ENCODE measurements at regions not wholly inside any gene's neighbourhood (a gene's known extent, or its start where the extent isn't known, plus 50 kb on each side); places are given as distances from the start of the nearest gene placed in this dataset.

DNA sequence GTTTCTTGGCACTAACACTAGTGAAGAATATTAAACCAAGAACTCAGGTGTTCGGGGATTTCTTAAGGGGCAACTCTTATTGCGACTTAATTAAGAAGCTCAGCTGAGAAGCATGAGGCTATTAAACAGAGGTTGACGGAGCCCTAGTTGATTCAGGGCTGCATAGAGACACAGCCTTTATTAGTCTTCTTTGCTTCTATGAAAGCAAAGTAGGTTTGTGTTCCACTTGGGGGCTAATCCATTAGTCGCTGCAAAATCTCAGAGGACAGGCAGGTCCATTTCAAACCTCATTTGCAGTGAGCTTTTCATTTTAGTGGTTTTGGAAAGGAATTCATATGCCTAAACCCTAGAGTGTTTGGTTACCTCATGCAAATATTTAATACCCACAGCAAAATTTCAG lies 506.6 kb upstream of the SULF2 start:
- DNase-seq = no peak

DNA sequence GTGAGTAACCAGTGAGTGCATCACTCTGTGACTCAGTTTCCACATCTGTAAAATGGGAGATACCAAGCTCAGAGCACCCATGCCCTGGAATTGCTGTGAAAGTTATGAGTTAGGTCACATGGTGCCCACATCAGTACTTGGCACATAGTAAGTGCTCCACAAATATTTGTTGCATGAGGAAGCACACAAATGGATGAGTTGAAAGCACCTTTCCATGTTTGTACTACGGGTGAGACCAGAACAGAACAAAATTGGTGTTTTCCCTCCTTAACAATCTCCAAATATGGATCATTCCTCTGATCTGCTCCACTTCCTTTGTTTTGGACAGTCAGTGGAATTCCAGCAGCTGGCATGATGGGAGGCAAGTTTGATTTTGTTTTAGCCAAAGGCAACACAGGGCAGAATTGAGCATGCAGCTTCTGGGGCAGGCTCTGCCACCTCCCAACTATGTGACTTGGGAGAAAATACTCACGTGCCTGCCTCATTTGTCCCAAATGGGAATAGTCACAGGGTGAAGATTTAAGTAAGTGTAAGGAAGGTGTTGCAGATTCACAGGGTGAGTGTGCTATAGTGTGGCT lies 503.7 kb upstream of the SULF2 start:
- no peak for DNase-seq

DNA sequence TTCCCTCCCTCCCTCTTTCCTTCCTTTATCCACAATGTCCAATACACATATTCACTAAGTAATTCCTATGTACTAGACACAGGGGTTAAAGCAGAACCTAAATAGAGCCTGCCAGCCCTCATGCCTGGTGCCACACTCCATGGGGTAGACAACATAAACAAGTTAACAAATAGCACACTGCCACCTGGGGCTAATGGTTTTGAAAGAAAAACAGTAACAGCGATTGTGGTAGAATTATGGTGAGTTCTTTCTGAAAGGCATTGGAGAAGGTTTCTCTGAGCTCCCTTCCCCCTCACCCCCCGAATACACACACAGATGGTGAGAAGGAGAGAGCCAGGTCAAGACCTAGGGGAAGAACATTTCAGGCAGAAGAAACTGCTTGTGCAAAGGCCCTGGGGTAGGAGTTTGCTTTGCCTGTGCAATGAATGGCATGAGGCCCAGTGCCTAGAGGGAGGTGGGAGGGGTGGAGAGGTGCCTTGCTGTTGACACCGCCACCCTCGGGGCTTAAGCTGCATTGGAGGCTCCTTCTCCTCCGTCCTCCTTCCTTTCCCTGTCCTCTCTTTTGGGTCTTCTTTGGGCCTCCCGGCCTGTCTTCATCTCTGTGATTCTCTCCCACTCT lies 502.4 kb upstream of the SULF2 start:
- DNase-seq = no peak

DNA sequence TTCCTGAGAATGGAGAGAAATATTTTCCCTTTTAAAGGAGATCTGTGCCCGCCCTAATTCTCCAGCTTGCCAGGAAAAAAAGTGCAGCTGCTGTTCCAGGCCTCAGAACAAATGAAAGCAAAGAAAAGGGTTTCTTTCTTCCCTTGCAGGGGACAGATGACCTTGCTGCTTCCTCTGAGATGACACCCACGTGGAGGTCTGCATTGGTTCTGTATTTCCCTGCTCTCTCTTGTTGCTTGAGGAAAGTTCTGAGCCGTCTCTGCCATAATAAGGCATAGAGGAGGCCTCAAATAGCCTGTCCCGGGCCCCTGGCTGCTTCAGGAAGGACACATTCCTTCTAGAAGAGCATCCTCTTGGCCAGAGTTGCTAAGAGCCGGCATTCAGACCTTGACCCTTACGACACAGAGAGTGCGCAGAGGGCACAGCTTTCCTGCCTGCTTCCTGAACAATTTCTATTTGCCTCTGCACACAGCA lies 501.8 kb upstream of the SULF2 start:
- DNase-seq = no peak

DNA sequence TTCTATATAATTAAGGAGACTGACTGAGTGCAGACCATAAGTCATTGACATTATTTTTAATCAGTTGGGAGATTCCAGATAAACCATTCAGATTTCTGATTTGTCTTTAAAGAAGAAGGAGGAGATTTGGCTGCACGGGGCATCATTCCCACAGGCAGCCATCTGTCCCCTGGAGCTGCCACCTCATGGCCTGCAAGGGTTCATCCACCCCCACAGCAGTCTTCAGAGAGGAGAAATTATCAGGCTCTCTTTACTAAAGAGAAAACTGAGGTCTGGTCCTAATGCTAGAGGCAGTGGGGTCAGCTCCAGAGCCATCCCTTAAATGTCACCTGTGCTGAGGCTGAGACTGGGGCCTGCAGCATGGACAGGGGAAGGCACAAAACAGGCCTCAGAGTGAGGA lies 501.3 kb upstream of the SULF2 start:
- no peak for DNase-seq

DNA sequence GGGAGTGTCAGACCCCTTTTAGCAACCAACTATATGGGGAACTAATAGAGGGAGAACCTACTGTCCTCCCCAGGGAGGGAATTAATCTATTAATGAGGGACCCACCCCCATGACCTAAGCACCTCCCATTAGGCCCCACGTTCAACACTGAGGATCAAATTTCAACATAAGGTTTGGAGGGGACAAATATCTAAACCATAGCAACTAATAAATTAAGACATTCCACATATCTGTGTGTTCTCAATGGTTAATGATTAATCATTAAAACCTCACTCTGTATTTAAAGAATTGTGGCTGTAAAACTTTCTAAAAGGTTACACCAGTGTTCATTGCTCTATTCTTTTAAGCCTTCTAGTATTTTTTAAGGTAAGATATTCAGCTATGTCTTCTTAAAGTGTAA lies 500.4 kb upstream of the SULF2 start:
- no peak for DNase-seq

DNA sequence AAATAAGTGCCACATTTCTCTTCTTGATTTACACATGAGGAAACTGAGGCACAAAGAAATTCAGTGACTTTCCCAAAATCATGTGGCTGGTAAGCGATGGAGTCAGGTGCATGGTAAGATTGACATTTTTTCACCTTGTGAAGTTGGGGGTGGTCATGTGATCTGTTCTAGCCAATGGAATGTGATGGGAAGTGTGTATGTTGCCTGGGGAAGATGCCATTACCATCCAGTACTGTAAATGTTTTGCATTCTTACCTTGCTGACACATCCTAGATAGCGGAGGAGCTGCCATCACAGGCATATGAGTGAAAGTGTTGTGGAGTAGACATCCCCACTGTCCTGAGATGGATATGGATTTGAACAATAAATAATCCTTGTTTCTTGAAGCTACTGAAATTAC lies 499.6 kb upstream of the SULF2 start:
- DNase-seq = peak in 1 of 2 experiments; percentile 51

DNA sequence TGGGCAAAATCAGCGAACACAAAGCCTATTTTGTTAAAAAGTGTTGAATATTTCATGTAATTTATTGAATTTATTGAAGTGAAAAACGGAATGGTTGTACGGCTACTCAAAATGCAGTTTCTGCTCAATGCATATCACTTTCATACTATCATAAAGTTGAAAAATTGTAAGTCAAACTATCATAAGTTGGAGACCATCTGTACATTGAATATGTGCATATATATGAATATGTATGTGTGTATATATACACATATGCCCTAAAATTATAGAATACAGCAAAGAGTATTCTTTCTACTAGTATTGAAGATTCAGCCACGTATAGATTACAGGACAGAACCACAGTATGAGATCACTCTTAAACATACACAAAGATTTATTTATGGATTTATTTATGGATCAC lies 499.0 kb upstream of the SULF2 start:
- no peak for DNase-seq

DNA sequence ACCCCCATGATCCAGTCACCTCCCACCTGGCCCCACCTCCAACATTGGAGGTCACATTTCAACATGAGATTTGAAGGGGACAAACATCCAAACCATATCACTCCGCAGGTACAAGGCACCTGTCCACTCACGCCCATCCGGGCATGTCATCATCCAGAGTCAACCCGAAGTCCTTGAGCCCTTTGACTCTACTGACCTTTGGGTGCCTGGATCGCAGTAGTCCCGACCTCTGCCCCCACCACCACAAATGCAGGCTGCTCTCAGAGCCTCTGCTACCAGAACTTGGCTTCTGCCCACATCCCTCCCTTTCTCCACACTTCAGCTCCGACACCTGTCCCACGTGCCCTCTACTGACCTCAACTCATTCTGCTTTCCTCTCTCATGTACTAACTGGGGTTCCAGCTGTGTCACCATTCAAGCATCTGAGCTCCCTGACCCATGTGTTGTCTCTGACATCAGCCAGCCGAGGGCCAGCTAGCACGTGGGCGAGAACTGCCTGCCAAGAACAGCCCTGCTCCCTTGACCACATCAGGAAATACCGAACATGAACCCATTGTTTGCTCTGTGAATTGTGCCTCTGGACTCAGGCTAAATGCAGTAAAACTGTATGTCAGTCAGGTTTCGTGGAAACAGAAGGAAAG lies 498.3 kb upstream of the SULF2 start:
- DNase-seq = no peak

DNA sequence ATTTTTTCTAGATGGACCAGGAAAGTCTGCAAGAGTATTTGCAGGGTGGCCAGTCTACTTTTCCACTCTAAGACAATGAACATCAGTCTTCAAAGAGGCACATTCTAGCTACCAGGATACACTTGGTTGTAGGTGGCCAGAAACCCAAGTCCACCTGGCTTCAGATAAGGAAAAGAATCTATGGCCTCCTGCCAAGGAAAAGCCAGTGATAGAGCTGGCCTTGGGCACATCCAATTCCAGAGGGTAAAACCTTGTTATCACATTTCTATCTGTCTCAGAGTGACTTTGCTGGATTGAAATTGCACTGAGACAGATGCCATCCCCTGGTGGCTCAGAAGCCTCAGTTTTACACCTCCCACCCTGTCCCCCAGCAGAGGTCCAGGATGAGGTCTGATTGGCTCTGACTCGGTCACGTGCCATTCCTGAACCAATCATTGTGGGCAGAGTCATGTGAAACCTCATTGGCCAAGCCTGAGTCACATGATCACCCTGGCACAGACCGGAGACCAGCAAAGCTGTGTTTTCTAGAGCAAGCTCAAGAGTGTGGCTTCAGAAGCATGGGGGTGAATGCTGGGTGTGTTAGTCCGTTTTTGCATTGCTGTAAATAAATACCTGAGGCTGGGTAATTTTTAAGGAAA lies 497.4 kb upstream of the SULF2 start:
- no peak for DNase-seq

DNA sequence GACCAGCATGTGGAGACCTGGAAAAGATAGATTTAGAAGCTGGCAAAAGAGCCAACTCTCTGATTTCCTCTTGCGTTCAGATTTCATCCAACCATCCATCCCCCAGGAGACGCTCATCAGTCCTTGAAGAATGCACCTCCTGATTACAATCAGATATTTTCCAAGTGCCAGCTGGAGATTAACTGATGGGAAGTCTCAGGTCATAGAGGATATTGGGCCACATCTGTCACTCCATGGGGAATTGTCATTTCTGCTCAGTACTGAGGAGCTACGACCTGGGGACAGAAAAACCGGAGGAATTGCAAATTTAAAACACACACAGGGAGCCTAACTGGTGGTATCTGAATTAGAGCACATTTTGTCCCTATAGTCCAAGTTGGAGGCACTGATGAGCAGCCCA lies 496.2 kb upstream of the SULF2 start:
- DNase-seq = no peak

DNA sequence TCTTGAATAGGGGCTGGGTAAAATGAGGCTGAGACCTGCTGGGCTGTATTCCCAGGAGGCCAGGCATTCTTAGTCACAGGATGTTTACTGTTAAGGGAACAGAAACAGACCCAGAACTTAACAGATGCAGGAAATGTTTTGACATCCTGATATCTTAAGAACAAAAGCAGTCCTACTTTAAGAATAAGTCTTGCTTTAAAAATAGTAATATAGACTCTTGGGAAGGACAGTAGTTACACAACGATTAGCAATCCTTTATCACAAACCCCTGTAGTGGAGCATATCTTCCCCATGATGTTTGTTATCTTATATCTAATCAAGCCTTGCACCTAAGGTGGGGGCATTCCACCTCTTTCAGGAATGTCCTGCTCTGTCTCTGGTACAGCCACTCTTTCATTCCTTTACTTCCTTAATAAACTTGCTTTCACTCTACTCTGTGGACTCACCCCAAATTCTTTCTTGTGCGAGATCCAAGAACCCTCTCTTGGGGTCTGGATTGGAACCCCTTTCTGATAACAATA lies 493.7 kb upstream of the SULF2 start:
- no peak for DNase-seq

DNA sequence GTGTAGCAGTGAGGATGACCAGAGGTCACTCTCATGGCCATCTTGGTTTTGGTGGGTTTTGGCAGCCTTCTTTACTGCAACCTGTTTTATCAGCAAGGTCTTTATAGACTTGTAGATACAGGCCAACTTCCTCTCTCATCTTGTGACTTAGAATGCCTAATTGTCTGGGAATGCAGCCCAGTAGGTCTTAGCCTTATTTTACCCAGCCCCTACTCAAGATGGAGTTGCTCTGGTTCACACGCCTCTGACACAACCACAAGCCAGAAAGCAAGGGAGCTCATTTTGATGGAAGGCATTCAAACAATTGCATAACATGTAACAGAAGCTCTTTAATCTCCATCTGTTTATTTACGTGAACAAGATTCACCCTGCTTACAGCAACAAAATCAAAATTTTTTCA lies 492.0 kb upstream of the SULF2 start:
- no peak for DNase-seq

DNA sequence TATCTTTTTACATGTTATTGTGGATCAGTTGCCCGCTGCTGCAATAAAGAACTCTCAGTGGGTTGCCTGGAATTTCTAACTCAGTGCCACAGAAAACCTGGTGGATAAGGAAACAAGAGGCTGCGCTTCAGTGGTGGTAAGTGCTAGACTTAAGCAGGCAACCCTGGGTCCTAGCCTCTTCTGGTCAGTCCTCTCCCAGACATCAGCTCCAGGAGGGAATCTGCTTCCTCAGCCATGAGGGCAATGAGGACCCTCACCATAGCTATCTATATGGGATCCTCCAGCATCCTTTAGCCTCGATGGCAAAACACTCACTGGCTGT lies 490.7 kb upstream of the SULF2 start:
- DNase-seq = no peak

DNA sequence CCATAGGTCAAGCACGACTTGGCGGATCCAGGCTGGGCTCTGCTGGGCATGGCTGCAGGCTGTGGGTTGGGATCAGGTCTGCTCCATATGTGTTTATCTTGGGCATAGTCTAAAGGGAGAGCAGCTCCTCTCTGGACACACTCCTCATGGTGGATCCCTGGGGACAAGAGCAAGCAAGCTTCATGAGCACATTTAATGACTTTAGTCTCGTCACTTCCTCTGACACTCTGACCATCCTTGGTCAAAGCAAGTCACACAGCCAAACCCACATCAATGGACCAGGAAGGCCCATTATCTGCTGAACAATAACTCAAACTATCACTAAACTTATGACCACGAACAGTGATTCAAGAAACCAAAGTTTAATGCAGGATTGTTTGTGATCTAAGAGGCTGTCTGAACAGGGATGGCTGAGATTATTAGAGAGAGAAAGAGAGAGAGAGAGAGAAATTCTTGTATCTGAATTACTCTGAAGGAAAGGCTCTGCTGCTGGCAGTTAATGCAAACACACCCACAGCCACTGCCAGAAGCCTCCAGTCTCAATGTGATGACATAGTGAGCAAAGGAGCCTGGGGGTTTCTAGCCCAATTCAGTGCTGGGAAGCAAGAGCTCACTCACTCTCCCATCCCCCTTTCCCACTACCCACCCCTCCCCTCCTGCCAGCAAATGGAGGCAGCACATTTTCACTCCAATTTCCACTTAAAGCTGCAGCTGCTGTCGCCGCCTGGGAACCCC lies 490.2 kb upstream of the SULF2 start:
- DNase-seq = no peak

DNA sequence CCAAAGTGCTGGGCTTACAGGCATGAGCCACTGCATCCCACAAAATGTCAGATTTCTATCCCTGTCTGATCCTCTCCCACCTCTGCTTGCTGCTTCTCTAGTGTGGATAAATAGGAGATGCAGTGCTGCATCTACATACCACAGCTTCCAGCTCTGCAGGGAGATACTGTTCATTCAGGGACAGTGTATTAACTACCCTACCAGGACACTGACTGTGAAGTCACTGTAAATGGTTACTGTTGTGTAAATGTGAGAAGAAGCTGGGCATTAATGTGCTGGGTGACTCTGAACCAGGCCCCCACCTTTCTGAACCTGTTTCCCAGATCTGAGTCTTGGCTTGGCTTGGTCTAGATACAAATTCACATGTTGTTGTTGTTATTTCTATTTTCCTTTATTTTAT lies 488.6 kb upstream of the SULF2 start:
- no peak for DNase-seq

DNA sequence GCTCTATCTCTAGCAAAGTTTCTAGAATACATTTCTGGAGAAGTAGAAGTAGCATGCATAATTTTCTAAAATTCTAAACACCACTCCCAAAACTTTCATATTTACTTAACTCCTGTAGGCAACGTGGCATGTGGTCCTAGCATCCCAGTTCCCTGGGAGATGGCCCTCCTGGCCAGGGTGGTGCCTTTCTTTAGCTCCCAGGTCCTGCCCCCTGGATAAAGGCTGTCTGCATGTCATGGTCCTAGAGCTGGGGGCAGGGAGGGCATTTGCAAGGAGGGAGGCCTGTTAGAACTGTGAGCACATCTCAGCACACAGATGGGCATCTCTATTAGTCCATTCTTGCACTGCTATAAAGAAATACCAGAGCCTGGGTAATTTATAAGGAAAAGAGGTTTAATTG lies 485.6 kb upstream of the SULF2 start:
- no peak for DNase-seq

DNA sequence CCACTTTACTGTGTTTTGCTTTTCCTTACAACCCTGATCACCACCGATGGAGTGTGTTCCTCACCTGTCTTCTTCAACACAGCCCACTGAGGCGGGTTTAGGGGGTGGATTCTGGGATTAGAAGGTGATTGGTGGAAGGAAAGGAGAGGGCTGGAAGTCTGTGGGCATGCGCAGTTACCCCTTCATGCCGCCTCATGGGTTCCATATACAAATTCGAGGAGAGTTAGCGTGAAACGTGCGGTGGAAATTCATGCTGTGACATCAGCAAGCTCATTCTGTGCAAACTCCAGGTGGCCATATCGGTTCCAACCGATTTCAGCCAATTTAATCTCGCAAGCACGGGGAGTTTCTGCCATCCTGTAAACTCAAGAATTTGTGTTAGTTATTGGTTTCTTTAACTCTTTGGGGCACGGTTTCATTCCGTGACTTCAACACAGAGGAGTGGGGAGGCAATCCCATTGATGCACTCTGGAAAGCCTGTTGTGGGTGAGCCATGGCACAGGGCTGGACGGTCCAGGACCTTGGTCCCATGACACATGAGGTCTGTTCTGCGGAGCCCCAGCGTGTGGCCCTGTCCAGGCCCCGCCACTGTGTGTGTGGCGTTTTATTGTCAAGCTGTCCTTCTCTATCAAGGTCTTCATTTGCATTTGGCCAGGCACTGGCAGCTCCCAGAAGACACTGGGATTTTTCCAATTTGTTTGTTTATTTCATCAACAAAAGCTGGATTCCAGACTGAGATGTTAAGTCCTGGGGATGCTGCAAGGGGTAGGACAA lies 482.8 kb upstream of the SULF2 start:
- no peak for DNase-seq

DNA sequence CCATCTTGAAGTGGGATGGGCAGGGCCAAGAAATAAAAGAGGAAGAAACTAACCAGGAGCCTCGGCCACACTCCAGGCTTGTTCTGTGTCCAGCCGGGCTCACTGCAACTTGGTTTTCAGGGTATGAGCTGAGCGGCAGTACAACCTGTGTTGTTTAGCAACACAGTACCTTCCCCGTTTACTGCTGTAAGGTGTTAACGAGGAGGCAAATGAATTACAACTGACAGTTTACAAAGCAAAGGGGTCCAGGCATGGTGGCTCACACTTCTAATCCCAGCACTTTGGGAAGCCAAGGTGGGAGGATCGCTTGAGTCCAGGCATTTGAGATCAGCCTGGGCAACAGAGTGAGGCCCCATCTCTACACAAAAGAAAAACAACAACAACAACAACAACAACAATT lies 481.3 kb upstream of the SULF2 start:
- no peak for DNase-seq

DNA sequence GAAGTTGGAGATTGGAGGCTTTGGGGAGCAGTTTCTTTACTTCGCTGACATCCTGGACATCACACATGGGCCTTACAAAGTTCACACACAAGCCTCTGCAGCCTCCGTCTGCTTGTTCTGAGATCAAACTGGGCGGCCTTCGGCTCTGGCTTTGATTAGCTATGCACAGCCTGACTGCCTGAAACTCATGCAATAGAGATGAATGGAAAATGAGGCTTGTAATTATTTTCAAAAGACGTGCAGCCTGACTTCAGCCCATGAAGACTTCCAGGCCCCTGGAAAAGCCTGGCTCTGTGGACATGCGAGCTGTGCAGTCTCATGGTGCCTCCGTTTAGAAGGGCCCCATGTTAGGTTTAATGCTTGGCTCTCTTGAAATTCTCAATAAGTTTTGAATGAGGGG lies 480.5 kb upstream of the SULF2 start:
- DNase-seq = no peak

DNA sequence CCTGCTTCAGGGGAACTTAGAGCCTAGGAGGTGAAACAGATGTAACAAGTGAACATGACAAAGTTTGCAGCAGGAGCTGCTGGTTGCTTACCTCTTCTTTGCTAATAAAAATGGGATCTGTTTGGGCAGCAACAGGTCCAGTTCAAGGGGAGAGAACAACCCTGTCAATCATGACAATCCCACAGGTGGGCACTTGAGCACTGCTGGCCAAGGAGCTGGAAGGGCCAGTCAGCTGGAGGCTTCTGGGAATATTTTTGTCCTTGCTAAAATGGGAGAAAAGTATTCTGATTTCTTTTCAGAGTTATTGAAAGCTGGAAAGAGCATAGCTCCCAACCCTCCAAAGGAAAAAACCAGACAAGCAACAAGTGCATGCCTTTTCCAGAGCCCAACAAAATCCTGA lies 477.7 kb upstream of the SULF2 start:
- no peak for DNase-seq

DNA sequence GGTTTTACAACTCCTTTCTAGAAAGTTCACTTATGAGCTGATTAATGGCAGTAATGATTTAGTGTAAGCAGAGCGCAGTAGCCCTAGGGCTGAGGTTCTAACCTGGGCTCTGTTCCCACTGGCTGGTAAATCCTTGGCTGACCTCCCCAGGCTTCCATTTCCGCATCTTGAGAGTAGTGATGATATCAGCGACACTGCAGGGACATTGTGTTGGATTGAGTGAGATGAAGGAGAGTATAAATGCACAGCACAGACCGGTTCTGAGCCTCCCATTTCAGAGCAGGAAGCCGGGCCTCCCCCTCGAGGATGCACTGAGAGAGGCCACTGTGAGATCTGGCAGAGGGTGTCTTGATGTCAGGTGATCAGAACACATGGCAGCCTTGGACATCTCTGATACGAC lies 477.2 kb upstream of the SULF2 start:
- no peak for DNase-seq
